CD14-positive monocyte (primary cell): ENCODE measurements at regions not wholly inside any gene's neighbourhood (a gene's known extent, or its start where the extent isn't known, plus 50 kb on each side); places are given as distances from the start of the nearest gene placed in this dataset.

Experiments used
- DNase-seq, 3 donors: peaks; one replicate each; pipeline ENCODE4 v3.0.0-alpha.2; 2011 to 2022
- H2AFZ ChIP-seq: 2 replicates; pipeline ENCODE4 v1.6.0; 2012; ENCODE audit warnings: mild to moderate bottlenecking, low read depth, low read length, inconsistent platforms; ENCODE audit not compliant: insufficient read depth, poor library complexity, severe bottlenecking
- H3K27ac ChIP-seq, 2 donors: 1 replicate in 1 of 2; 2 replicates in 1 of 2; pipeline ENCODE4 v1.5.1; 2012 to 2013; ENCODE audit warnings: low read length in 2 of 2, control low read depth in 1 of 2, inconsistent platforms in 1 of 2, low read depth in 1 of 2, mild to moderate bottlenecking in 1 of 2
- H3K27me3 ChIP-seq, 2 donors: one replicate each; pipeline versions ENCODE4 v1.6.0 to v1.6.1; 2011 to 2013; ENCODE audit warnings: low read length in 2 of 2; ENCODE audit not compliant: control insufficient read depth in 2 of 2, insufficient read depth in 2 of 2
- H3K36me3 ChIP-seq, 2 donors: replicated peaks in 1 of 2; 1 replicate in 1 of 2; 2 replicates in 1 of 2; pipeline versions ENCODE4 v1.5.1 to v1.6.1; 2012 to 2013; ENCODE audit warnings: low read length in 2 of 2, control low read depth in 1 of 2, inconsistent platforms in 1 of 2, mild to moderate bottlenecking in 1 of 2; ENCODE audit not compliant: insufficient read depth in 2 of 2, control insufficient read depth in 1 of 2
- H3K4me1 ChIP-seq, 2 donors: 1 replicate in 1 of 2; 2 replicates in 1 of 2; pipeline versions ENCODE4 v1.5.1 to v1.6.1; 2012 to 2013; ENCODE audit warnings: low read length in 2 of 2, control low read depth in 1 of 2, inconsistent platforms in 1 of 2, mild to moderate bottlenecking in 1 of 2, moderate library complexity in 1 of 2; ENCODE audit not compliant: insufficient read depth in 2 of 2, control insufficient read depth in 1 of 2
- H3K4me2 ChIP-seq: replicated peaks from 2 replicates; pipeline ENCODE3; 2012; ENCODE audit warnings: low read length, moderate library complexity, mild to moderate bottlenecking; ENCODE audit not compliant: poor library complexity, severe bottlenecking; ENCODE audit errors: extremely low read depth
- H3K4me3 ChIP-seq, 3 experiments: fragments of 200-600 bp in 1 of 3; sonication (generic) in 1 of 3; replicated peaks in 1 of 3; 1 replicate in 2 of 3; 2 replicates in 1 of 3; pipeline ENCODE4 v1.5.1; 2011 to 2013; ENCODE audit warnings: low read length in 3 of 3, mild to moderate bottlenecking in 3 of 3, control low read depth in 2 of 3, low read depth in 2 of 3, inconsistent platforms in 1 of 3, moderate library complexity in 1 of 3
- H3K79me2 ChIP-seq: 2 replicates; pipeline ENCODE4 v1.6.0; 2012; ENCODE audit warnings: mild to moderate bottlenecking, control low read depth, inconsistent platforms, low read length, moderate library complexity; ENCODE audit not compliant: insufficient read depth
- H3K9ac ChIP-seq: 2 replicates; pipeline ENCODE4 v1.6.0; 2017; ENCODE audit warnings: low read length, mild to moderate bottlenecking; ENCODE audit not compliant: insufficient read depth, poor library complexity, severe bottlenecking
- H3K9me3 ChIP-seq, 2 donors: replicated peaks in 1 of 2; 1 replicate in 1 of 2; 2 replicates in 1 of 2; pipeline versions ENCODE4 v1.5.1 to v1.6.1; 2012 to 2013; ENCODE audit warnings: low read length in 2 of 2, control low read depth in 1 of 2; ENCODE audit not compliant: control insufficient read depth in 1 of 2, insufficient read depth in 1 of 2
- H4K20me1 ChIP-seq: 2 replicates; pipeline ENCODE4 v1.6.0; 2012; ENCODE audit warnings: mild to moderate bottlenecking, low read length, control low read depth, moderate library complexity; ENCODE audit not compliant: insufficient read depth
- H3K27ac Mint-ChIP-seq, 7 donors: one replicate each; pipeline ENCODE4 v1.8.0; 2020; ENCODE audit warnings: mild to moderate bottlenecking in 7 of 7, mixed read lengths in 7 of 7, moderate library complexity in 6 of 7, inconsistent platforms in 2 of 7
- H3K27me3 Mint-ChIP-seq, 3 donors: one replicate each; pipeline ENCODE4 v1.8.0; 2021 to 2022; ENCODE audit warnings: low read depth in 3 of 3, mild to moderate bottlenecking in 3 of 3, mixed read lengths in 3 of 3, moderate library complexity in 3 of 3, inconsistent platforms in 1 of 3
- H3K36me3 Mint-ChIP-seq, 2 donors: one replicate each; pipeline ENCODE4 v1.8.0; 2020; ENCODE audit warnings: mixed read lengths in 2 of 2, inconsistent platforms in 1 of 2, mild to moderate bottlenecking in 1 of 2
- H3K4me1 Mint-ChIP-seq: one replicate; pipeline ENCODE4 v1.8.0; 2020; ENCODE audit warnings: mild to moderate bottlenecking, mixed read lengths
- H3K4me3 Mint-ChIP-seq, 2 donors: one replicate each; pipeline ENCODE4 v1.8.0; 2020; ENCODE audit warnings: mild to moderate bottlenecking in 2 of 2, mixed read lengths in 2 of 2, moderate library complexity in 1 of 2
- H3K9me3 Mint-ChIP-seq, 7 donors: one replicate each; pipeline ENCODE4 v1.8.0; 2020 to 2022; ENCODE audit warnings: mixed read lengths in 7 of 7, mild to moderate bottlenecking in 6 of 7, moderate library complexity in 6 of 7, inconsistent platforms in 2 of 7
- WGBS: methylation state at CpG from one replicate; pipeline ENCODE4 v1.1.5; 2013; ENCODE audit warnings: missing lambda C conversion rate; ENCODE audit not compliant: insufficient coverage; 5-methylcytosine and 5-hydroxymethylcytosine counted together
- intact Hi-C, 2 donors: fragments of 100-400 bp; cut with micrococcal nuclease; formaldehyde crosslinking; loops; one replicate each; pipeline versions ENCODE4 v1.15.0 to v1.15.1; 2023
- TF ChIP-seq, protein P1 (sequence below): fragments of 200-600 bp; IDR thresholded peaks from one replicate; pipeline ENCODE4 v1.8.0; 2022; ENCODE audit warnings: antibody characterized with exemption, mild to moderate bottlenecking

DNA sequence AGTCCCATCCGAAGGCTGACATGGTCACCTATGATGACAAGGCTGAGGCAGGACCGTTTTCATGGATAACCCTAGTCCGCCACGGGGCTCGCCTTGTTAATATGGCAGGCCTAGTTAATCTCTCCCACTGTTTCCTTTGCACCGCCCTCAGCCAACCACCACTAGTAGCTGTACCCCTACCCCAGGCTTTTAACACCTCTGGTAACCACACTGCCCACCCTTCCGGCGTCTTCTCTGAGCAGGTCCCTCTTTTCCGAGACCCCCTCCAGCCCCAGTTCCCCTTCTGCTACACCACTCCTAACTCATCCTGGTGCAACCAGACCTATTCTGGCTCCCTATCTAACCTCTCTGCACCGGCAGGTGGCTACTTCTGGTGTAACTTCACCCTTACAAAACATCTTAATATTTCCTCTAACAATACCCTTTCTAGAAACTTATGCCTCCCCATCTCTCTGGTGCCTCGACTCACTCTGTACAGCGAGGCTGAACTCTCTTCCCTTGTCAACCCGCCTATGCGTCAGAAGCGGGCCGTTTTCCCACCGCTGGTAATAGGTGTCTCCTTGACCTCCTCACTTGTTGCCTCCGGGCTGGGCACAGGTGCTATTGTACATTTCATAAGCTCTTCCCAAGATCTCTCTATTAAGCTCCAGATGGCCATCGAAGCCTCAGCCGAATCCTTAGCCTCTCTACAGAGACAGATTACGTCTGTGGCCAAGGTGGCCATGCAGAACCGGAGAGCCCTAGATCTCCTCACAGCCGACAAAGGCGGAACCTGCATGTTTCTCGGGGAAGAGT is 964.4 kb downstream of the RPA4 start:
- H3K27ac Mint-ChIP-seq = peak overlapping the region in 1 of 7 donors; percentile 19
- WGBS = 91% methylated on average over 15 of the region's 25 CpGs
- H3K4me2 ChIP-seq = no peak overlapping the region
- H3K4me3 Mint-ChIP-seq = peak overlapping the region in 1 of 2 donors; percentile 15
- DNase-seq = no peak
- no peaks in the 10 kb centered on the region for H3K79me2 ChIP-seq
- H3K27ac ChIP-seq = no peak overlapping the region
- H3K4me3 ChIP-seq = no peak overlapping the region
- no peaks in the 10 kb centered on the region for H3K36me3 ChIP-seq
- H3K9me3 Mint-ChIP-seq = peaks cover 32 to 61% (median 44%) of the 10 kb centered on the region in 7 donors
- TF ChIP-seq, protein P1, sequence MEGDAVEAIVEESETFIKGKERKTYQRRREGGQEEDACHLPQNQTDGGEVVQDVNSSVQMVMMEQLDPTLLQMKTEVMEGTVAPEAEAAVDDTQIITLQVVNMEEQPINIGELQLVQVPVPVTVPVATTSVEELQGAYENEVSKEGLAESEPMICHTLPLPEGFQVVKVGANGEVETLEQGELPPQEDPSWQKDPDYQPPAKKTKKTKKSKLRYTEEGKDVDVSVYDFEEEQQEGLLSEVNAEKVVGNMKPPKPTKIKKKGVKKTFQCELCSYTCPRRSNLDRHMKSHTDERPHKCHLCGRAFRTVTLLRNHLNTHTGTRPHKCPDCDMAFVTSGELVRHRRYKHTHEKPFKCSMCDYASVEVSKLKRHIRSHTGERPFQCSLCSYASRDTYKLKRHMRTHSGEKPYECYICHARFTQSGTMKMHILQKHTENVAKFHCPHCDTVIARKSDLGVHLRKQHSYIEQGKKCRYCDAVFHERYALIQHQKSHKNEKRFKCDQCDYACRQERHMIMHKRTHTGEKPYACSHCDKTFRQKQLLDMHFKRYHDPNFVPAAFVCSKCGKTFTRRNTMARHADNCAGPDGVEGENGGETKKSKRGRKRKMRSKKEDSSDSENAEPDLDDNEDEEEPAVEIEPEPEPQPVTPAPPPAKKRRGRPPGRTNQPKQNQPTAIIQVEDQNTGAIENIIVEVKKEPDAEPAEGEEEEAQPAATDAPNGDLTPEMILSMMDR = no peak
- no peaks in the 10 kb centered on the region for H3K27me3 ChIP-seq
- H3K27me3 Mint-ChIP-seq = peaks cover 0 to 4% (median 1%) of the 10 kb centered on the region in 3 donors
- no peak overlapping the region for H2AFZ ChIP-seq
- peaks cover 59 to 60% of the 10 kb centered on the region in 2 donors for H3K9me3 ChIP-seq
- H3K4me1 ChIP-seq = no peaks in the 10 kb centered on the region
- intact Hi-C loops = no loop called here
- H3K4me1 Mint-ChIP-seq = no peaks in the 10 kb centered on the region
- H4K20me1 ChIP-seq = no peaks in the 10 kb centered on the region
- H3K36me3 Mint-ChIP-seq = no peaks in the 10 kb centered on the region
- H3K9ac ChIP-seq = no peak overlapping the region

DNA sequence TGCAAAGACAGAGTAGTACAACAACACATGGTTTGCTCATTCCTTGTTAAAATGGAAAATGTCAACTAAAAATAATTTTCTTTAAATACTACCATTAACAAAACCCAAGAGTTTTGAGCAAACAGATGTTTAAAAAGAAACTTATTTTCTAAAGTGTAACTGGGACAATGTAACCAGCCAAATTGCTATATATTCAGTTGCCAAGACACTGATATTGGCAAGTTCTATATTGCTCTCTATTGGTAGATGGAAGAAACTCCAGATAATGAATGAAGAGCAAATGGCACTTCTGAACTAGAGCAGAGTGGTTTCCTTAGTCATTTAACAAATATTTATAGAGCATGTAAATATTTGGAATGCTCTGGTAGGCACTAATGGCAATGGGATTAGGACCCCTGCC is 966.2 kb downstream of the RPA4 start:
- no peak for DNase-seq
- H3K36me3 Mint-ChIP-seq = no peaks in the 10 kb centered on the region
- intact Hi-C loops = no loop called here
- H3K4me1 ChIP-seq = no peaks in the 10 kb centered on the region
- H3K27ac Mint-ChIP-seq = no peak overlapping the region
- no peaks in the 10 kb centered on the region for H3K4me1 Mint-ChIP-seq
- no peaks in the 10 kb centered on the region for H3K36me3 ChIP-seq
- H3K27ac ChIP-seq = no peak overlapping the region
- TF ChIP-seq, protein P1 = no peak
- no peaks in the 10 kb centered on the region for H4K20me1 ChIP-seq
- H3K27me3 ChIP-seq = no peaks in the 10 kb centered on the region
- no peak overlapping the region for H3K9ac ChIP-seq
- peaks cover 40 to 42% of the 10 kb centered on the region in 2 donors for H3K9me3 ChIP-seq
- H3K27me3 Mint-ChIP-seq = peaks cover 0 to 4% (median 2%) of the 10 kb centered on the region in 3 donors
- no peaks in the 10 kb centered on the region for H3K79me2 ChIP-seq
- no peak overlapping the region for H3K4me2 ChIP-seq
- H3K4me3 ChIP-seq = no peak overlapping the region
- no peak overlapping the region for H3K4me3 Mint-ChIP-seq
- no peak overlapping the region for H2AFZ ChIP-seq
- H3K9me3 Mint-ChIP-seq = peaks cover 23 to 43% (median 32%) of the 10 kb centered on the region in 7 donors
